SK-N-SH (cell line): ENCODE measurements at regions not wholly inside any gene's neighbourhood (a gene's known extent, or its start where the extent isn't known, plus 50 kb on each side); places are given as distances from the start of the nearest gene placed in this dataset.

Experiments
- CTCF ChIA-PET: fragments of 300-600, 350-600 bp; formaldehyde crosslinking; extraction: SDS; loops from one replicate; lab custom pipeline; 2021; lab: Yijun Ruan, JAX
- POLR2A ChIA-PET: fragments of 350-600 bp; sonication (Branson Sonifier 250); formaldehyde crosslinking; extraction: SDS; loops from one replicate; lab custom pipeline; 2020; ENCODE audit warnings: antibody characterized with exemption, inconsistent platforms; lab: Yijun Ruan, JAX
- DNase-seq: peaks from one replicate; pipeline ENCODE4 v3.0.0; 2012
- H2AFZ ChIP-seq: fragments of 200-600 bp; sonication (generic); 2 replicates; pipeline ENCODE4 v1.8.1; 2016; ENCODE audit warnings: antibody characterized with exemption, mild to moderate bottlenecking, low read depth
- H3F3A ChIP-seq: fragments of 200-600 bp; sonication (generic); replicated peaks from 2 replicates; pipeline ENCODE3; 2016; ENCODE audit warnings: antibody characterized with exemption, mild to moderate bottlenecking; ENCODE audit not compliant: insufficient read depth
- H3K27ac ChIP-seq, 2 experiments: fragments of 200-500 bp in 1 of 2; fragments of 200-600 bp in 1 of 2; sonication (Bioruptor generic) in 1 of 2; sonication (generic), shearing (Covaris generic) in 1 of 2; 2 replicates each; pipeline versions ENCODE4 v1.5.1 to v1.6.1; 2014 to 2016; ENCODE audit warnings: low read depth in 2 of 2, inconsistent platforms in 1 of 2, low read length in 1 of 2, mild to moderate bottlenecking in 1 of 2, mixed read lengths in 1 of 2
- H3K27me3 ChIP-seq: fragments of 200-600 bp; sonication (generic), shearing (Covaris generic); 2 replicates; pipeline ENCODE4 v1.6.1; 2016; ENCODE audit warnings: mixed run types; ENCODE audit not compliant: insufficient read depth
- H3K36me3 ChIP-seq, 2 experiments: fragments of 200-500 bp in 1 of 2; fragments of 200-600 bp in 1 of 2; sonication (Bioruptor generic) in 1 of 2; sonication (generic) in 1 of 2; replicated peaks in 1 of 2; 2 replicates each; pipeline versions ENCODE3 to v1.5.1; 2014 to 2016; ENCODE audit warnings: low read length in 1 of 2, mild to moderate bottlenecking in 1 of 2; ENCODE audit not compliant: insufficient read depth in 2 of 2, control insufficient read depth in 1 of 2
- H3K4me1 ChIP-seq, 2 experiments: fragments of 200-500 bp in 1 of 2; fragments of 200-600 bp in 1 of 2; sonication (Bioruptor generic) in 1 of 2; sonication (generic), shearing (Covaris generic) in 1 of 2; 2 replicates each; pipeline versions ENCODE4 v1.5.1 to v1.6.1; 2014 to 2016; ENCODE audit warnings: low read depth in 1 of 2, low read length in 1 of 2, mixed run types in 1 of 2; ENCODE audit not compliant: insufficient read depth in 2 of 2, control insufficient read depth in 1 of 2
- H3K4me2 ChIP-seq: fragments of 200-600 bp; sonication (generic), shearing (Covaris generic); 2 replicates; pipeline ENCODE4 v1.6.1; 2017; ENCODE audit warnings: mixed run types
- H3K4me3 ChIP-seq, 2 experiments: fragments of 200-500 bp in 1 of 2; fragments of 200-600 bp in 1 of 2; sonication (Bioruptor generic) in 1 of 2; sonication (generic), shearing (Covaris generic) in 1 of 2; 2 replicates each; pipeline versions ENCODE4 v1.5.1 to v1.8.1; 2014 to 2016; ENCODE audit warnings: low read depth in 2 of 2, inconsistent platforms in 1 of 2, low read length in 1 of 2, mild to moderate bottlenecking in 1 of 2, mixed read lengths in 1 of 2, moderate library complexity in 1 of 2
- H3K79me2 ChIP-seq: fragments of 200-600 bp; sonication (generic); 2 replicates; pipeline ENCODE4 v1.8.1; 2017; ENCODE audit warnings: mild to moderate bottlenecking; ENCODE audit not compliant: insufficient read depth
- H3K9ac ChIP-seq: fragments of 200-600 bp; sonication (generic); 2 replicates; pipeline ENCODE4 v1.6.1; 2017; ENCODE audit warnings: mixed run types
- H3K9me2 ChIP-seq: fragments of 200-600 bp; sonication (generic); 2 replicates; pipeline ENCODE4 v1.6.1; 2017; ENCODE audit warnings: mixed run types
- H3K9me3 ChIP-seq: fragments of 200-600 bp; sonication (generic); 2 replicates; pipeline ENCODE4 v1.6.1; 2017; ENCODE audit warnings: mixed run types, mild to moderate bottlenecking, moderate library complexity
- H4K20me1 ChIP-seq: fragments of 200-600 bp; sonication (generic); 2 replicates; pipeline ENCODE4 v1.6.1; 2017; ENCODE audit warnings: mild to moderate bottlenecking, mixed run types; ENCODE audit not compliant: insufficient read depth
- CTCF ChIP-seq: fragments of 200-600 bp; sonication (generic); IDR thresholded peaks from 2 replicates; pipeline ENCODE4 v1.6.1; 2017; ENCODE audit warnings: antibody characterized with exemption, mild to moderate bottlenecking, moderate library complexity
- EP300 ChIP-seq, 2 experiments: IDR thresholded peaks; 2 replicates each; pipeline versions ENCODE4 v1.4.0 to v1.6.1; 2012; ENCODE audit warnings: borderline replicate concordance in 1 of 2, low read depth in 1 of 2, low read length in 1 of 2
- FOSL2 ChIP-seq: IDR thresholded peaks from 2 replicates; pipeline ENCODE4 v1.4.0; 2012; ENCODE audit warnings: low read depth, mild to moderate bottlenecking, moderate library complexity, borderline replicate concordance
- FOXM1 ChIP-seq: IDR thresholded peaks from 2 replicates; pipeline ENCODE4 v1.4.0; 2012; ENCODE audit warnings: low read depth, mild to moderate bottlenecking
- IRF3 ChIP-seq: fragments of 150-350 bp; IDR thresholded peaks from 2 replicates; pipeline ENCODE4 v1.6.1; 2016; ENCODE audit warnings: mild to moderate bottlenecking, low read depth, low read length
- MAX ChIP-seq: IDR thresholded peaks from 2 replicates; pipeline ENCODE4 v1.4.0; 2012; ENCODE audit warnings: low read depth
- MEF2A ChIP-seq: IDR thresholded peaks from 2 replicates; pipeline ENCODE4 v1.4.0; 2012; ENCODE audit warnings: low read depth, borderline replicate concordance
- NRF1 ChIP-seq: IDR thresholded peaks from 2 replicates; pipeline ENCODE4 v1.6.1; 2012; ENCODE audit warnings: low read depth, mild to moderate bottlenecking, low read length
- PBX3 ChIP-seq: IDR thresholded peaks from 2 replicates; pipeline ENCODE4; 2012
- RAD21 ChIP-seq: IDR thresholded peaks from 2 replicates; pipeline ENCODE4 v1.6.1; 2012; ENCODE audit warnings: mild to moderate bottlenecking, low read length
- RCOR1 ChIP-seq: fragments of 150-350 bp; IDR thresholded peaks from 2 replicates; pipeline ENCODE4 v1.6.1; 2017; ENCODE audit warnings: antibody characterized with exemption, low read length
- RFX5 ChIP-seq: IDR thresholded peaks from 2 replicates; pipeline ENCODE4 v1.6.1; 2012; ENCODE audit warnings: mild to moderate bottlenecking, improper control_type of control experiment, low read length
- TAF1 ChIP-seq: IDR thresholded peaks from 2 replicates; pipeline ENCODE4 v1.6.1; 2012; ENCODE audit warnings: low read depth, mild to moderate bottlenecking, low read length, moderate library complexity, borderline replicate concordance
- TCF12 ChIP-seq: IDR thresholded peaks from 2 replicates; pipeline ENCODE4 v1.4.0; 2012
- USF2 ChIP-seq: fragments of 150-350 bp; IDR thresholded peaks from 2 replicates; pipeline ENCODE4 v1.6.1; 2017; ENCODE audit warnings: antibody characterized with exemption, low read length, low read depth, borderline replicate concordance
- WGBS: methylation state at CpG from one replicate; pipeline ENCODE4 v1.1.6; 2017; ENCODE audit warnings: low lambda C conversion rate; 5-methylcytosine and 5-hydroxymethylcytosine counted together

GRCh38 chr4:114136069-114136468, 156.6 kb upstream of the ARSJ start (continued):
- no peak for TF ChIP-seq USF2
- TF ChIP-seq EP300 (IDR thresholded peaks at IDR 0.05; ENCODE audit: borderline replicate concordance in 1 of 2, low read depth in 1 of 2, low read length in 1 of 2), result peak; percentile 28 to 59; a peak in 2 of 4 replicates

GRCh38 chr4:114137984-114138383, 158.5 kb upstream of the ARSJ start:
- WGBS, result 68% methylated on average over 2 of the region's 2 CpGs
- Histone ChIP-seq H3K4me1 (peaks cover 8 to 21% of the 10 kb centered on the region in 2 experiments; a peak in 3 of 4 replicates), H4K20me1 (no peaks in the 10 kb centered on the region), H3K4me2 (peak overlapping the region; percentile 8; the same call in 1 of the 2 replicates), H3K4me3 (no peak overlapping the region), H3F3A (peaks cover 12% of the 10 kb centered on the region), H3K27ac (peak overlapping the region in 1 of 2 experiments; percentile 55; a peak in 2 of 4 replicates), H2AFZ (peak overlapping the region; percentile 49), H3K27me3 (no peaks in the 10 kb centered on the region), H3K79me2 (no peaks in the 10 kb centered on the region), H3K9ac (no peak overlapping the region), H3K9me3 (no peaks in the 10 kb centered on the region), H3K36me3 (no peaks in the 10 kb centered on the region), H3K9me2 (no peaks in the 10 kb centered on the region)
- TF ChIP-seq FOXM1 (no peak), EP300 (IDR thresholded peaks at IDR 0.05; ENCODE audit: borderline replicate concordance in 1 of 2, low read depth in 1 of 2, low read length in 1 of 2) (peak in 1 of 2 experiments; percentile 55; a peak in 1 of 4 replicates), PBX3 (peak; percentile 52), RFX5 (no peak), CTCF (no peak), TCF12 (peak; percentile 81), MEF2A (no peak), USF2 (no peak)
- no peak for DNase-seq
- ChIA-PET POLR2A (no interaction called here), CTCF (interaction anchor here (0.7 to 1.2 kb wide), 2 partner anchors 19 to 33 kb away, joined by 3 read pairs; no protein-coding TSS in a partner anchor)

- DNase-seq, result no peak
- Histone ChIP-seq H3K4me1 (no peaks in the 10 kb centered on the region), H3K27ac (no peak overlapping the region), H2AFZ (0 out of 2 replicates have a peak overlapping the region, but pooled peaks have one; percentile 41), H3K79me2 (no peaks in the 10 kb centered on the region), H4K20me1 (no peaks in the 10 kb centered on the region), H3K36me3 (no peaks in the 10 kb centered on the region), H3K9ac (no peak overlapping the region), H3F3A (no peaks in the 10 kb centered on the region), H3K27me3 (no peaks in the 10 kb centered on the region), H3K9me3 (no peaks in the 10 kb centered on the region), H3K9me2 (no peaks in the 10 kb centered on the region), H3K4me3 (no peak overlapping the region), H3K4me2 (no peak overlapping the region)
- POLR2A ChIA-PET, result no interaction called here
- 83% methylated on average over 6 of the region's 10 CpGs for WGBS
- CTCF ChIA-PET, result no interaction called here
- no peak for TF ChIP-seq NRF1
- TF ChIP-seq MAX, result no peak
- no peak for TF ChIP-seq RFX5
- no peak for TF ChIP-seq IRF3
- no peak for TF ChIP-seq RCOR1
- no peak for TF ChIP-seq EP300 (IDR thresholded peaks at IDR 0.05; ENCODE audit: borderline replicate concordance in 1 of 2, low read depth in 1 of 2, low read length in 1 of 2)
- no peak for TF ChIP-seq CTCF
- TF ChIP-seq TAF1, result no peak
- no peak for TF ChIP-seq RAD21
- TF ChIP-seq FOSL2, result no peak
These were observed 167.6 kb upstream of the ARSJ start for GRCh38 chr4:114146947-114147618.
